ENCODE measurements at regions not wholly inside any gene's neighbourhood (a gene's known extent, or its start where the extent isn't known, plus 50 kb on each side); places are given as distances from the start of the nearest gene placed in this dataset.

- H3K27ac Mint-ChIP-seq (ENCODE audit: unreplicated experiment), result no peak overlapping the region
- H3K27me3 Mint-ChIP-seq (ENCODE audit: unreplicated experiment), result no peaks in the 10 kb centered on the region
- CTCF ChIA-PET, result no interaction called here
- TF ChIP-seq CTCF (IDR thresholded peaks at IDR 0.05; ENCODE audit: unreplicated experiment), result no peak
- H3K36me3 Mint-ChIP-seq (ENCODE audit: insufficient read depth, unreplicated experiment), result no peaks in the 10 kb centered on the region
- no peaks in the 10 kb centered on the region for H3K4me1 Mint-ChIP-seq (ENCODE audit: low read depth, unreplicated experiment)
- no peak overlapping the region for H3K4me3 Mint-ChIP-seq (ENCODE audit: low read depth, unreplicated experiment)
- no TSS peak for BruUV-seq (replicated peaks)
- no peaks in the 10 kb centered on the region for H3K9me3 Mint-ChIP-seq (ENCODE audit: low read depth, unreplicated experiment)
- DNase-seq, result no peak
- intact Hi-C loops (cut with micrococcal nuclease; ENCODE audit: unreplicated experiment), result loop anchor here (10.0 kb wide), 2 partner anchors 106 to 536 kb away; no protein-coding TSS in a partner anchor
Observed at GRCh38 chr2:58769111-58769863, 528.2 kb upstream of the FANCL start.

GRCh38 chr2:58768715-58769080, 527.6 kb upstream of the FANCL start:
- no peak for DNase-seq
- intact Hi-C loops (cut with micrococcal nuclease; ENCODE audit: unreplicated experiment), result loop anchor here (10.0 kb wide), 2 partner anchors 106 to 536 kb away; no protein-coding TSS in a partner anchor
- no peaks in the 10 kb centered on the region for H3K9me3 Mint-ChIP-seq (ENCODE audit: low read depth, unreplicated experiment)
- no peak for TF ChIP-seq CTCF (IDR thresholded peaks at IDR 0.05; ENCODE audit: unreplicated experiment)
- no peaks in the 10 kb centered on the region for H3K27me3 Mint-ChIP-seq (ENCODE audit: unreplicated experiment)
- no peak overlapping the region for H3K27ac Mint-ChIP-seq (ENCODE audit: unreplicated experiment)
- H3K4me3 Mint-ChIP-seq (ENCODE audit: low read depth, unreplicated experiment), result no peak overlapping the region
- H3K36me3 Mint-ChIP-seq (ENCODE audit: insufficient read depth, unreplicated experiment), result no peaks in the 10 kb centered on the region
- BruUV-seq (replicated peaks), result no TSS peak
- CTCF ChIA-PET, result interaction anchor here (0.7 kb wide), 1 partner anchor 187 kb away, joined by 3 read pairs; no protein-coding TSS in a partner anchor
- no peaks in the 10 kb centered on the region for H3K4me1 Mint-ChIP-seq (ENCODE audit: low read depth, unreplicated experiment)

GRCh38 chr2:58767828-58768714, 526.9 kb upstream of the FANCL start:
- no peak for TF ChIP-seq CTCF (IDR thresholded peaks at IDR 0.05; ENCODE audit: unreplicated experiment)
- no TSS peak for BruUV-seq (replicated peaks)
- Mint-ChIP-seq H3K4me1 (ENCODE audit: low read depth, unreplicated experiment) (no peaks in the 10 kb centered on the region), H3K9me3 (ENCODE audit: low read depth, unreplicated experiment) (no peaks in the 10 kb centered on the region), H3K27ac (ENCODE audit: unreplicated experiment) (no peak overlapping the region), H3K36me3 (ENCODE audit: insufficient read depth, unreplicated experiment) (no peaks in the 10 kb centered on the region), H3K4me3 (ENCODE audit: low read depth, unreplicated experiment) (no peak overlapping the region), H3K27me3 (ENCODE audit: unreplicated experiment) (no peaks in the 10 kb centered on the region)
- intact Hi-C loops (cut with micrococcal nuclease; ENCODE audit: unreplicated experiment), result loop anchor here (10.0 kb wide), 2 partner anchors 107 to 537 kb away; no protein-coding TSS in a partner anchor
- DNase-seq, result no peak
- CTCF ChIA-PET, result interaction anchor here (0.7 kb wide), 1 partner anchor 186 kb away, joined by 3 read pairs; no protein-coding TSS in a partner anchor

- intact Hi-C loops (cut with micrococcal nuclease; ENCODE audit: unreplicated experiment), result loop anchor here (5.0 to 10.0 kb wide), 5 partner anchors 110 to 1818 kb away; no protein-coding TSS in a partner anchor
- Mint-ChIP-seq H3K4me3 (ENCODE audit: low read depth, unreplicated experiment) (no peak overlapping the region), H3K36me3 (ENCODE audit: insufficient read depth, unreplicated experiment) (no peaks in the 10 kb centered on the region), H3K9me3 (ENCODE audit: low read depth, unreplicated experiment) (no peaks in the 10 kb centered on the region), H3K4me1 (ENCODE audit: low read depth, unreplicated experiment) (peaks cover 5% of the 10 kb centered on the region), H3K27ac (ENCODE audit: unreplicated experiment) (no peak overlapping the region), H3K27me3 (ENCODE audit: unreplicated experiment) (no peaks in the 10 kb centered on the region)
- DNase-seq, result no peak
- no TSS peak for BruUV-seq (replicated peaks)
- CTCF ChIA-PET, result no interaction called here
- TF ChIP-seq CTCF (IDR thresholded peaks at IDR 0.05; ENCODE audit: unreplicated experiment), result no peak
Observed at GRCh38 chr2:58764338-58765104, 523.4 kb upstream of the FANCL start.

Measured in Calu3 (cell line).